Activated CD4-positive, alpha-beta T cell treated with anti-CD3 and anti-CD28 coated beads for 1 hour (primary cell): ENCODE measurements at regions not wholly inside any gene's neighbourhood (a gene's known extent, or its start where the extent isn't known, plus 50 kb on each side); places are given as distances from the start of the nearest gene placed in this dataset.
"Not testable (repeated sequence)": the region's sequence is repeated elsewhere in the genome, so short reads cannot be mapped to it uniquely, and the experiment has no call there.

ENCODE experiments used
- DNase-seq: peaks from one replicate; pipeline ENCODE4 v3.0.0-alpha.2; 2020

- DNase-seq: no peak
These were observed 555.7 kb upstream of the CADM1 start for GRCh38 chr11:116059919-116060318.

GRCh38 chr11:116057000-116057399, 552.8 kb upstream of the CADM1 start:
- DNase-seq: no peak

- DNase-seq: no peak
These were observed 550.8 kb upstream of the CADM1 start for GRCh38 chr11:116055064-116055463.

- DNase-seq: no peak
These were observed 549.3 kb upstream of the CADM1 start for GRCh38 chr11:116053548-116053919.

GRCh38 chr11:116052603-116053547, 548.7 kb upstream of the CADM1 start:
- DNase-seq: no peak

GRCh38 chr11:116051494-116051893, 547.3 kb upstream of the CADM1 start:
- no peak for DNase-seq

- DNase-seq: no peak
These were observed 545.2 kb upstream of the CADM1 start for GRCh38 chr11:116049383-116049782.

GRCh38 chr11:116046127-116046526, 541.9 kb upstream of the CADM1 start:
- DNase-seq: no peak

GRCh38 chr11:116044941-116045340, 540.7 kb upstream of the CADM1 start:
- no peak for DNase-seq

GRCh38 chr11:116044520-116044919, 540.3 kb upstream of the CADM1 start:
- no peak for DNase-seq

GRCh38 chr11:116043857-116044256, 539.6 kb upstream of the CADM1 start:
- no peak for DNase-seq

- DNase-seq: not testable (repeated sequence)
These were observed 538.8 kb upstream of the CADM1 start for GRCh38 chr11:116043059-116043458.

- DNase-seq: no peak
These were observed 537.9 kb upstream of the CADM1 start for GRCh38 chr11:116042146-116042545.

- no peak for DNase-seq
These were observed 533.6 kb upstream of the CADM1 start for GRCh38 chr11:116037861-116038260.

GRCh38 chr11:116035977-116036376, 531.8 kb upstream of the CADM1 start:
- no peak for DNase-seq

GRCh38 chr11:116033931-116034553, 529.8 kb upstream of the CADM1 start:
- DNase-seq: no peak

- no peak for DNase-seq
These were observed 526.6 kb upstream of the CADM1 start for GRCh38 chr11:116030697-116031331.

- DNase-seq: not testable (repeated sequence)
These were observed 524.3 kb upstream of the CADM1 start for GRCh38 chr11:116028506-116028905.

GRCh38 chr11:115999437-115999836, 495.2 kb upstream of the CADM1 start:
- DNase-seq: no peak

- DNase-seq: no peak
These were observed 492.6 kb upstream of the CADM1 start for GRCh38 chr11:115996808-115997188.

GRCh38 chr11:115996125-115996807, 492.1 kb upstream of the CADM1 start:
- DNase-seq: no peak

- no peak for DNase-seq
These were observed 489.4 kb upstream of the CADM1 start for GRCh38 chr11:115993590-115993989.

- DNase-seq: no peak
These were observed 485.8 kb upstream of the CADM1 start for GRCh38 chr11:115990004-115990447.
